HepG2 (cell line): ENCODE measurements at regions not wholly inside any gene's neighbourhood (a gene's known extent, or its start where the extent isn't known, plus 50 kb on each side); places are given as distances from the start of the nearest gene placed in this dataset.

Experiments used
- ATAC-seq: fragments of 200-7000 bp; cut with Tn5 transposase; 3 replicates; pipeline ENCODE4 v1.9.1; 2020; ENCODE audit warnings: mild to moderate bottlenecking, moderate library complexity
- BruUV-seq: library from RNA; stranded (reverse); fragments of 400-500 nt; replicated peaks from 2 replicates; lab custom pipeline; 2021; lab: Mats Ljungman, UMichigan
- CTCF ChIA-PET: fragments of 300-600 bp; formaldehyde crosslinking; extraction: SDS; loops from one replicate; lab custom pipeline; 2021; ENCODE audit warnings: low total read pairs, inconsistent platforms, low intra/inter-chr PET ratio; lab: Yijun Ruan, JAX
- POLR2A ChIA-PET: fragments of 350-600 bp; sonication (Branson Sonifier 250); formaldehyde crosslinking; loops from one replicate; lab custom pipeline; 2020; ENCODE audit warnings: antibody characterized with exemption, inconsistent platforms; lab: Yijun Ruan, JAX
- DNase-seq: peaks from one replicate; pipeline ENCODE4 v3.0.0-alpha.2; 2015; ENCODE audit warnings: low spot score
- FAIRE-seq: peaks from 3 replicates; lab custom pipeline; 2011; peaks lifted over from hg19 to GRCh38; lab: Jason Lieb, UNC
- H2AFZ ChIP-seq: one replicate; pipeline ENCODE4 v1.6.1; 2011; ENCODE audit warnings: low read length, inconsistent platforms
- H3K27ac ChIP-seq: fragments of 300-600 bp; 3 replicates; pipeline ENCODE4 v1.8.0; 2011; ENCODE audit warnings: mixed run types, mild to moderate bottlenecking, mixed read lengths, low read length, inconsistent platforms; ENCODE audit not compliant: insufficient read depth; ENCODE audit errors: extremely low read length
- H3K27me3 ChIP-seq, 2 experiments: fragments of 200-600 bp in 1 of 2; 2 replicates in 1 of 2; 3 replicates in 1 of 2; pipeline versions ENCODE4 v1.6.0 to v1.8.0; 2011; ENCODE audit warnings: low read length in 2 of 2, mild to moderate bottlenecking in 2 of 2, moderate library complexity in 2 of 2, inconsistent platforms in 1 of 2; ENCODE audit not compliant: insufficient read depth in 2 of 2, control insufficient read depth in 1 of 2
- H3K36me3 ChIP-seq, 2 experiments: fragments of 200-600 bp in 1 of 2; replicated peaks in 1 of 2; 2 replicates in 1 of 2; 3 replicates in 1 of 2; pipeline versions ENCODE4 v1.5.1 to v1.8.0; 2011; ENCODE audit warnings: low read length in 2 of 2, inconsistent platforms in 1 of 2; ENCODE audit not compliant: insufficient read depth in 2 of 2, control insufficient read depth in 1 of 2
- H3K4me1 ChIP-seq: 2 replicates; pipeline ENCODE4 v1.5.1; 2012; ENCODE audit warnings: low read length, inconsistent platforms; ENCODE audit not compliant: insufficient read depth
- H3K4me2 ChIP-seq: 2 replicates; pipeline ENCODE4 v1.6.0; 2011; ENCODE audit warnings: low read depth, low read length, inconsistent platforms
- H3K4me3 ChIP-seq, 3 experiments: fragments of 200-600 bp in 1 of 3; sonication (generic), shearing (Covaris generic) in 1 of 3; replicated peaks in 1 of 3; 2 replicates each; pipeline ENCODE4 v1.5.1; 2011 to 2016; ENCODE audit warnings: low read length in 3 of 3, inconsistent platforms in 2 of 3, low read depth in 2 of 3, mild to moderate bottlenecking in 2 of 3, control low read depth in 1 of 3, mixed read lengths in 1 of 3; ENCODE audit not compliant: insufficient read depth in 1 of 3
- H3K79me2 ChIP-seq: one replicate; pipeline ENCODE4 v1.6.1; 2011; ENCODE audit warnings: low read length, inconsistent platforms; ENCODE audit not compliant: insufficient read depth
- H3K9ac ChIP-seq: 2 replicates; pipeline ENCODE4 v1.6.0; 2011; ENCODE audit warnings: mild to moderate bottlenecking, low read depth, low read length, inconsistent platforms; ENCODE audit not compliant: insufficient read depth
- H3K9me3 ChIP-seq: 2 replicates; pipeline ENCODE4 v1.5.1; 2012; ENCODE audit warnings: mild to moderate bottlenecking, low read length
- H4K20me1 ChIP-seq: 2 replicates; pipeline ENCODE4 v1.6.0; 2011; ENCODE audit warnings: inconsistent platforms, mild to moderate bottlenecking, low read length, moderate library complexity; ENCODE audit not compliant: insufficient read depth
- RBAK ChIP-seq: sonication (generic); formaldehyde crosslinking; IDR thresholded peaks from 2 replicates; pipeline ENCODE4 v1.5.1; 2020; ENCODE audit warnings: mild to moderate bottlenecking, missing genetic modification reagents
- RFXANK ChIP-seq: IDR thresholded peaks from 2 replicates; pipeline ENCODE4 v1.6.1; 2016
- UBTF ChIP-seq: sonication (generic); formaldehyde crosslinking; IDR thresholded peaks from 2 replicates; pipeline ENCODE4 v1.4.0; 2020; ENCODE audit warnings: mild to moderate bottlenecking, missing genetic modification reagents
- ZFP1 ChIP-seq: IDR thresholded peaks from 2 replicates; pipeline ENCODE4 v1.6.1; 2016
- ZNF17 ChIP-seq: sonication (generic); formaldehyde crosslinking; IDR thresholded peaks from 2 replicates; pipeline ENCODE4 v1.5.0; 2020; ENCODE audit warnings: mild to moderate bottlenecking, missing genetic modification reagents
- WGBS: methylation state at CpG from one replicate; pipeline ENCODE4 v1.1.6; 2017; ENCODE audit warnings: low lambda C conversion rate; 5-methylcytosine and 5-hydroxymethylcytosine counted together
- in situ Hi-C: cut with HindIII; loops from 2 replicates; pipeline ENCODE4 v1.10.0; 2017; ENCODE audit warnings: low pct_unique_long_range_greater_than_20kb; ENCODE audit not compliant: extremely low pct_ligation_motif_present
- intact Hi-C: fragments of 100-400 bp; cut with micrococcal nuclease; formaldehyde crosslinking; loops from one replicate; pipeline ENCODE4 v1.10.0; 2022; ENCODE audit not compliant: unreplicated experiment
- TF ChIP-seq, protein P1 (sequence below), 2 experiments: sonication (generic) in 1 of 2; formaldehyde crosslinking in 1 of 2; IDR thresholded peaks; 2 replicates each; pipeline versions ENCODE4 v1.6.1 to v1.9.0; 2014 to 2022; ENCODE audit warnings: antibody characterized with exemption in 1 of 2, borderline replicate concordance in 1 of 2, inconsistent platforms in 1 of 2, low read depth in 1 of 2, missing genetic modification reagents in 1 of 2
- TF ChIP-seq, protein P2 (sequence below): sonication (generic); formaldehyde crosslinking; IDR thresholded peaks from 2 replicates; pipeline ENCODE4 v1.4.0; 2020; ENCODE audit warnings: missing genetic modification reagents, borderline replicate concordance

- Histone ChIP-seq H3K4me3 (no peak overlapping the region), H3K36me3 (no peaks in the 10 kb centered on the region), H2AFZ (no peak overlapping the region), H3K27ac (no peak overlapping the region), H3K79me2 (no peaks in the 10 kb centered on the region), H3K4me2 (no peak overlapping the region), H3K27me3 (no peaks in the 10 kb centered on the region; a peak in 1 of 5 replicates), H4K20me1 (no peaks in the 10 kb centered on the region), H3K9me3 (peaks cover 21% of the 10 kb centered on the region), H3K4me1 (no peaks in the 10 kb centered on the region), H3K9ac (no peak overlapping the region)
- TF ChIP-seq ZFP1 (CRISPR knock-in tag) = peak; percentile 75; the same call in 1 of the 2 replicates
- TF ChIP-seq UBTF (CRISPR knock-in tag) = no peak
- ChIA-PET POLR2A (no interaction called here), CTCF (no interaction called here)
- in situ Hi-C loops (no loop called here), intact Hi-C loops (no loop called here)
- DNase-seq (no peak), FAIRE-seq (no peak), ATAC-seq (no peak)
- no TSS peak for BruUV-seq
- 2% methylated on average over 2 of the region's 2 CpGs for WGBS
These were observed 173.6 kb downstream of the SLC15A5 start for GRCh38 chr12:16103851-16104250.

DNA sequence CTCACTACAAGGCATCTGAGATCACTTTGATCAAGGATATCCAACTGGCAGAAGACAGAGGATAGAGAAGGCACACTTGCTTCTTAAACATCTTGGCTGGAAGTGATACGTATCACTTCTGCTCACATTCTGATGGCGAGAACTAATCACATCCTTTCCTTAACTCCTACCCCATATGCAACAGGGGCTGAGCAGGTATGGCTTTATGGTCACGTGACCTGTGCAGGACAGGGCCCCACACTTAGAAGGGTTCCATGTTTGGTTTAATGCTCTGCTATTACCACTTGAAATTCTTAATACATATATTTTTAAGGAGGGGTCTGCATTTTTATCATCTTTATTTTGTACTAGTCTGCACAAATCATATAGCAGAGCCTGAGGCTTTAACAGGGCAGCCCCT lies 177.3 kb downstream of the SLC15A5 start:
- in situ Hi-C loops (no loop called here), intact Hi-C loops (no loop called here)
- Histone ChIP-seq H3K9me3 (peaks cover 21% of the 10 kb centered on the region), H3K4me2 (no peak overlapping the region), H3K9ac (no peak overlapping the region), H3K4me3 (no peak overlapping the region), H3K79me2 (no peaks in the 10 kb centered on the region), H2AFZ (no peak overlapping the region), H3K27me3 (no peaks in the 10 kb centered on the region; a peak in 1 of 5 replicates), H3K27ac (no peak overlapping the region), H3K4me1 (peaks cover 13% of the 10 kb centered on the region), H4K20me1 (no peaks in the 10 kb centered on the region), H3K36me3 (no peaks in the 10 kb centered on the region)
- DNase-seq (no peak), FAIRE-seq (no peak), ATAC-seq (no peak)
- CTCF ChIA-PET = no interaction called here
- POLR2A ChIA-PET = no interaction called here
- BruUV-seq = no TSS peak
- WGBS = 7% methylated on average over 3 of the region's 3 CpGs
- TF ChIP-seq RBAK (CRISPR knock-in tag) (no peak), RFXANK (CRISPR knock-in tag) (no peak), ZNF17 (CRISPR knock-in tag) (no peak)
- TF ChIP-seq, protein P1, sequence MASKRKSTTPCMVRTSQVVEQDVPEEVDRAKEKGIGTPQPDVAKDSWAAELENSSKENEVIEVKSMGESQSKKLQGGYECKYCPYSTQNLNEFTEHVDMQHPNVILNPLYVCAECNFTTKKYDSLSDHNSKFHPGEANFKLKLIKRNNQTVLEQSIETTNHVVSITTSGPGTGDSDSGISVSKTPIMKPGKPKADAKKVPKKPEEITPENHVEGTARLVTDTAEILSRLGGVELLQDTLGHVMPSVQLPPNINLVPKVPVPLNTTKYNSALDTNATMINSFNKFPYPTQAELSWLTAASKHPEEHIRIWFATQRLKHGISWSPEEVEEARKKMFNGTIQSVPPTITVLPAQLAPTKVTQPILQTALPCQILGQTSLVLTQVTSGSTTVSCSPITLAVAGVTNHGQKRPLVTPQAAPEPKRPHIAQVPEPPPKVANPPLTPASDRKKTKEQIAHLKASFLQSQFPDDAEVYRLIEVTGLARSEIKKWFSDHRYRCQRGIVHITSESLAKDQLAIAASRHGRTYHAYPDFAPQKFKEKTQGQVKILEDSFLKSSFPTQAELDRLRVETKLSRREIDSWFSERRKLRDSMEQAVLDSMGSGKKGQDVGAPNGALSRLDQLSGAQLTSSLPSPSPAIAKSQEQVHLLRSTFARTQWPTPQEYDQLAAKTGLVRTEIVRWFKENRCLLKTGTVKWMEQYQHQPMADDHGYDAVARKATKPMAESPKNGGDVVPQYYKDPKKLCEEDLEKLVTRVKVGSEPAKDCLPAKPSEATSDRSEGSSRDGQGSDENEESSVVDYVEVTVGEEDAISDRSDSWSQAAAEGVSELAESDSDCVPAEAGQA (IDR thresholded peaks at IDR 0.05; ENCODE audit: low read depth) = no peak
- TF ChIP-seq, protein P1 (CRISPR knock-in tag; IDR thresholded peaks at IDR 0.05; ENCODE audit: borderline replicate concordance) = no peak
- TF ChIP-seq, protein P2, sequence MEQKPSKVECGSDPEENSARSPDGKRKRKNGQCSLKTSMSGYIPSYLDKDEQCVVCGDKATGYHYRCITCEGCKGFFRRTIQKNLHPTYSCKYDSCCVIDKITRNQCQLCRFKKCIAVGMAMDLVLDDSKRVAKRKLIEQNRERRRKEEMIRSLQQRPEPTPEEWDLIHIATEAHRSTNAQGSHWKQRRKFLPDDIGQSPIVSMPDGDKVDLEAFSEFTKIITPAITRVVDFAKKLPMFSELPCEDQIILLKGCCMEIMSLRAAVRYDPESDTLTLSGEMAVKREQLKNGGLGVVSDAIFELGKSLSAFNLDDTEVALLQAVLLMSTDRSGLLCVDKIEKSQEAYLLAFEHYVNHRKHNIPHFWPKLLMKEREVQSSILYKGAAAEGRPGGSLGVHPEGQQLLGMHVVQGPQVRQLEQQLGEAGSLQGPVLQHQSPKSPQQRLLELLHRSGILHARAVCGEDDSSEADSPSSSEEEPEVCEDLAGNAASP (CRISPR knock-in tag) = no peak
